ENCODE measurements at regions not wholly inside any gene's neighbourhood (a gene's known extent, or its start where the extent isn't known, plus 50 kb on each side); places are given as distances from the start of the nearest gene placed in this dataset.

- no peak for TF ChIP-seq CTCF (IDR thresholded peaks at IDR 0.05)
- TF ChIP-seq CHD4 (IDR thresholded peaks at IDR 0.05; ENCODE audit: borderline replicate concordance) = no peak
- TF ChIP-seq PHF8 (IDR thresholded peaks at IDR 0.05; ENCODE audit: borderline replicate concordance, low read depth) = no peak
- no peak for TF ChIP-seq MYC (IDR thresholded peaks at IDR 0.05; ENCODE audit: borderline replicate concordance, low read length)
- no peak for TF ChIP-seq ZNF302 (CRISPR knock-in tag; IDR thresholded peaks at IDR 0.05)
- TF ChIP-seq MAFK (IDR thresholded peaks at IDR 0.05; ENCODE audit: partially characterized antibody) = no peak
- no peak for TF ChIP-seq EP300 (IDR thresholded peaks at IDR 0.05)
- TF ChIP-seq, protein P1, sequence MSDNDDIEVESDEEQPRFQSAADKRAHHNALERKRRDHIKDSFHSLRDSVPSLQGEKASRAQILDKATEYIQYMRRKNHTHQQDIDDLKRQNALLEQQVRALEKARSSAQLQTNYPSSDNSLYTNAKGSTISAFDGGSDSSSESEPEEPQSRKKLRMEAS (IDR thresholded peaks at IDR 0.05) = no peak
Observed at GRCh38 chr4:156665780-156666366, 305.7 kb downstream of the PDGFC start.

Measured in A549 (cell line).